ENCODE measurements at regions not wholly inside any gene's neighbourhood (a gene's known extent, or its start where the extent isn't known, plus 50 kb on each side); places are given as distances from the start of the nearest gene placed in this dataset.

DNA sequence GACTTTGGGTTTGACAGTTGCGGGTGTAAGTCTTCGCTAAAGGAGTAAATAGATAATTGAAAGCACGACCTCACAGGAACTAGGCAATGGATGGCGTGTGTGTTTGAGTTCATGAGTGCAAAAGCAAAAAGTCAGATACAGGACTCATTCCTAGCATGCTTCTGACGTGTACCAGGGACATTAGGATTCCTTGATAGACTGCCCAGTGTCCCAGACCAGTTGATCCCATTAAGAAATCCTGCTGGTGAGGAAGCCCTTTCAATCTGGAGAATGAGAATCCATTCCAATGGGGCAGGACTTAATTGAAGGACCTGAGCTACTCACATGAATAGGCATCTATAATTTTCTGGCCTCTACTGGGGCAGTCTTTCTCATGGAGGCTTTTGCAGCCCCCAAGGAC, 235.4 kb downstream of the RAD51AP2 start:
- no peak overlapping the region for H3K18ac ChIP-seq (ENCODE audit: insufficient read length, low read depth, low read length)
- no peak overlapping the region for H3K23ac ChIP-seq (ENCODE audit: insufficient read length, low read depth, low read length)
- no peak overlapping the region for H3T11ph ChIP-seq (ENCODE audit: low read length)
- no peak overlapping the region for H2BK5ac ChIP-seq (ENCODE audit: insufficient read length, low read length)
- no peaks in the 10 kb centered on the region for H3K9me3 Mint-ChIP-seq
- no peaks in the 10 kb centered on the region for H3K23me2 ChIP-seq (ENCODE audit: insufficient read length, low read depth, low read length, poor library complexity, severe bottlenecking)
- H3K4me3 Mint-ChIP-seq, result no peak overlapping the region
- H2BK120ac ChIP-seq (ENCODE audit: low read depth, low read length, poor library complexity, severe bottlenecking), result no peak overlapping the region
- DNase-seq, result no peak
- no peaks in the 10 kb centered on the region for H3K4me1 Mint-ChIP-seq
- H3K9me3 ChIP-seq (ENCODE audit: control insufficient read depth, low read depth, low read length), result no peaks in the 10 kb centered on the region
- no peaks in the 10 kb centered on the region for H3K79me1 ChIP-seq (ENCODE audit: insufficient read depth, low read depth, low read length, poor library complexity, severe bottlenecking)
- H2AK5ac ChIP-seq (ENCODE audit: insufficient read length, low read length), result no peak overlapping the region
- no peak overlapping the region for H4K5ac ChIP-seq (ENCODE audit: insufficient read length, low read depth, low read length)
- H3K27ac ChIP-seq (ENCODE audit: insufficient read length, low read depth, low read length), result no peak overlapping the region
- H4K20me1 ChIP-seq (ENCODE audit: control insufficient read depth, insufficient read depth, insufficient read length), result no peaks in the 10 kb centered on the region
- no CpG with 5 or more reads among the region's 5 CpGs for WGBS (ENCODE audit: extremely low coverage, insufficient read length, low lambda C conversion rate)
- H3K27me3 Mint-ChIP-seq (ENCODE audit: low read depth), result no peaks in the 10 kb centered on the region
- no peak overlapping the region for H4K8ac ChIP-seq (replicated peaks; ENCODE audit: insufficient read length, low read depth, low read length)
- H3K36me3 Mint-ChIP-seq (ENCODE audit: insufficient read depth in 1 of 3, low read depth in 3 of 3), result no peaks in the 10 kb centered on the region
- no peaks in the 10 kb centered on the region for H3K27me3 ChIP-seq (ENCODE audit: insufficient read depth, low read length)
- no peak overlapping the region for H2BK12ac ChIP-seq (ENCODE audit: insufficient read length, low read depth, low read length)
- no peak overlapping the region for H4K91ac ChIP-seq (ENCODE audit: insufficient read length, low read depth, low read length)
- TF ChIP-seq, protein P1, sequence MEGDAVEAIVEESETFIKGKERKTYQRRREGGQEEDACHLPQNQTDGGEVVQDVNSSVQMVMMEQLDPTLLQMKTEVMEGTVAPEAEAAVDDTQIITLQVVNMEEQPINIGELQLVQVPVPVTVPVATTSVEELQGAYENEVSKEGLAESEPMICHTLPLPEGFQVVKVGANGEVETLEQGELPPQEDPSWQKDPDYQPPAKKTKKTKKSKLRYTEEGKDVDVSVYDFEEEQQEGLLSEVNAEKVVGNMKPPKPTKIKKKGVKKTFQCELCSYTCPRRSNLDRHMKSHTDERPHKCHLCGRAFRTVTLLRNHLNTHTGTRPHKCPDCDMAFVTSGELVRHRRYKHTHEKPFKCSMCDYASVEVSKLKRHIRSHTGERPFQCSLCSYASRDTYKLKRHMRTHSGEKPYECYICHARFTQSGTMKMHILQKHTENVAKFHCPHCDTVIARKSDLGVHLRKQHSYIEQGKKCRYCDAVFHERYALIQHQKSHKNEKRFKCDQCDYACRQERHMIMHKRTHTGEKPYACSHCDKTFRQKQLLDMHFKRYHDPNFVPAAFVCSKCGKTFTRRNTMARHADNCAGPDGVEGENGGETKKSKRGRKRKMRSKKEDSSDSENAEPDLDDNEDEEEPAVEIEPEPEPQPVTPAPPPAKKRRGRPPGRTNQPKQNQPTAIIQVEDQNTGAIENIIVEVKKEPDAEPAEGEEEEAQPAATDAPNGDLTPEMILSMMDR (conservative IDR thresholded peaks at IDR 0.05), result no peak
- H3K27ac Mint-ChIP-seq, result no peak overlapping the region; a peak in 1 of 7 replicates
- no peak overlapping the region for H3K4ac ChIP-seq (ENCODE audit: low read depth, low read length)
- no peak overlapping the region for H3K4me2 ChIP-seq (ENCODE audit: insufficient read depth, insufficient read length, low read length)
- no peak overlapping the region for H3K14ac ChIP-seq (ENCODE audit: insufficient read depth, low read length)
- no peaks in the 10 kb centered on the region for H3K4me1 ChIP-seq (ENCODE audit: insufficient read depth, low read length)
- no peak overlapping the region for H3K9ac ChIP-seq (ENCODE audit: extremely low read depth, insufficient read length, low read length)
- H2AFZ ChIP-seq (ENCODE audit: low read length), result no peak overlapping the region
- no peak overlapping the region for H2BK15ac ChIP-seq (ENCODE audit: low read depth, low read length)
- no peak overlapping the region for H3K56ac ChIP-seq (ENCODE audit: insufficient read length, low read depth, low read length)
- H2BK20ac ChIP-seq (ENCODE audit: low read depth, low read length, poor library complexity, severe bottlenecking), result no peak overlapping the region
- no peaks in the 10 kb centered on the region for H3K79me2 ChIP-seq (ENCODE audit: insufficient read depth, low read length)

Measured in H9 (cell line).